Neutrophil (primary cell): ENCODE measurements at regions not wholly inside any gene's neighbourhood (a gene's known extent, or its start where the extent isn't known, plus 50 kb on each side); places are given as distances from the start of the nearest gene placed in this dataset.

ENCODE experiments used
- H3K27ac ChIP-seq: fragments of 200-600 bp; sonication (generic); 2 replicates; pipeline ENCODE4 v1.5.1; 2016; ENCODE audit warnings: mild to moderate bottlenecking, moderate library complexity
- H3K27me3 ChIP-seq: fragments of 200-600 bp; sonication (generic); 2 replicates; pipeline ENCODE4 v1.6.0; 2016; ENCODE audit warnings: mild to moderate bottlenecking
- H3K36me3 ChIP-seq: fragments of 200-600 bp; sonication (generic); 2 replicates; pipeline ENCODE4 v1.5.1; 2017
- H3K4me1 ChIP-seq, 2 experiments: fragments of 200-600 bp in 1 of 2; sonication (generic) in 1 of 2; 1 replicate in 1 of 2; 2 replicates in 1 of 2; pipeline versions ENCODE4 v1.5.1 to v1.6.1; 2013 to 2016; ENCODE audit warnings: low read depth in 1 of 2, low read length in 1 of 2, mild to moderate bottlenecking in 1 of 2, moderate library complexity in 1 of 2; ENCODE audit not compliant: control insufficient read depth in 1 of 2, insufficient read depth in 1 of 2
- H3K4me3 ChIP-seq, 2 experiments: fragments of 200-600 bp in 1 of 2; sonication (generic) in 1 of 2; 1 replicate in 1 of 2; 2 replicates in 1 of 2; pipeline ENCODE4 v1.5.1; 2013 to 2016; ENCODE audit warnings: low read depth in 1 of 2, low read length in 1 of 2, mild to moderate bottlenecking in 1 of 2, moderate library complexity in 1 of 2
- H3K9me3 ChIP-seq: fragments of 200-600 bp; sonication (generic); 2 replicates; pipeline ENCODE4 v1.5.1; 2016
- CTCF ChIP-seq: fragments of 200-600 bp; sonication (generic); IDR thresholded peaks from 2 replicates; pipeline ENCODE4 v1.5.1; 2016; ENCODE audit warnings: antibody characterized with exemption

DNA sequence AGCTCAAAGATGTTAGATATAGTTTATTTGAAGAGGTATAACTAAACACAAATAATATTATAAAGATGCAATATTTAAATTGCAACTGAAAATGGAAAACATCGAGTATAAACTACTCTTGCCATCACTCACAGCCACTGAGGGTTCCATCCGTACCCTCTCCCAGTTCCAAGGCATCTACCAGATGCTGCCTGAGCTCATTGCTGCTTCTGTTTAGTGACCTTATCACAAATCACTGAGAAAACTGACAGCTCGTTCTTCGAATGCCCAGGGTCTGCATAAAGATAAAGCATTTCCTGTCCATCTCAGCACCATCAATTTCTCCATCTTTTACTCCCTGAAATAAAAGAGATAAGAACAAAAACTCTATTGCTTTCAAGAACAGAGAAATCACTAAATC lies 391.7 kb upstream of the NWD2 start:
- Histone ChIP-seq H3K36me3 (no peaks in the 10 kb centered on the region), H3K4me3 (no peak overlapping the region), H3K27me3 (no peaks in the 10 kb centered on the region), H3K4me1 (no peaks in the 10 kb centered on the region), H3K9me3 (no peaks in the 10 kb centered on the region), H3K27ac (no peak overlapping the region)
- no peak for TF ChIP-seq CTCF

DNA sequence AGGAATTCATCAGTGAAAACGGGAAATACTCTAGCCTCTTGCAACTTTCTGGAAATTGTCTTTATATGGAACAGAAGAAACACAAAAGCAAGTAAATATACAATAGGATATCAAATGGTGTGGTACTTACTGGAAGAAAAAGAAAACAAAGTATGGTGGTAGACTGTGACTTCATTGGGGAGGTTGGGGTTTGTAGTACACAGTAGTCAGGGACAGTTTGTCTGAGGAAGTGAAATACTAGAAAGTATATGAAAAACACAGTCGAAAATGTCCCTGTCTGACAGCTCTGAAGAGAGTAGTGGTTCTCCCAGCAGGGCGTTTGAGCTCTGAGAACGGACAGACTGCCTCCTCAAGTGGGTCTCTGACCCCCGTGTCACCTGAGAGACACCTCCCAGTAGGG lies 390.0 kb upstream of the NWD2 start:
- no peaks in the 10 kb centered on the region for H3K4me1 ChIP-seq
- no peak overlapping the region for H3K4me3 ChIP-seq
- H3K9me3 ChIP-seq = no peaks in the 10 kb centered on the region
- no peak for TF ChIP-seq CTCF
- no peak overlapping the region for H3K27ac ChIP-seq
- no peaks in the 10 kb centered on the region for H3K27me3 ChIP-seq
- H3K36me3 ChIP-seq = no peaks in the 10 kb centered on the region

- no peak for TF ChIP-seq CTCF
- H3K36me3 ChIP-seq = no peaks in the 10 kb centered on the region
- H3K9me3 ChIP-seq = no peaks in the 10 kb centered on the region
- no peak overlapping the region for H3K27ac ChIP-seq
- no peaks in the 10 kb centered on the region for H3K27me3 ChIP-seq
- H3K4me1 ChIP-seq = no peaks in the 10 kb centered on the region
- no peak overlapping the region for H3K4me3 ChIP-seq
Observed at GRCh38 chr4:36863601-36864000, 380.9 kb upstream of the NWD2 start.

DNA sequence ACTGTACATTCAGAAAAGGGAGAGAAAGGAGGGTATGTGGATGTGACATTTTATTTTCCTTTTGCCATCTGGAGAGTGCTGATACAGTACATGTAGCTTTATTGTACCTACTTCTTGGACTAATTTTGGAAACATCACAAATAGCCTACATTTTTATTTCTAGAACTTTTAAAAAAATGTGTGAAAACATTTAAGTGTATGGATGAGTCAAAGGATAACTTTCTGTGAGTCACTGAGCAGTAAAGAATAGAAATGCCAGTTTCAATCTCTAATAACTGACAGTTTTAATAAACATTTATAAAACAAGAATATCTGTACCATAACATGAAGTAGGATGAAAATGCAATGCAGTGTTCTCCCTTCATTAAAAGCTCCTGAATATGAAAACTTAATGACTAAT lies 374.4 kb upstream of the NWD2 start:
- no peak for TF ChIP-seq CTCF
- Histone ChIP-seq H3K27ac (no peak overlapping the region), H3K9me3 (no peaks in the 10 kb centered on the region), H3K4me3 (no peak overlapping the region), H3K4me1 (no peaks in the 10 kb centered on the region), H3K36me3 (no peaks in the 10 kb centered on the region), H3K27me3 (no peaks in the 10 kb centered on the region)

DNA sequence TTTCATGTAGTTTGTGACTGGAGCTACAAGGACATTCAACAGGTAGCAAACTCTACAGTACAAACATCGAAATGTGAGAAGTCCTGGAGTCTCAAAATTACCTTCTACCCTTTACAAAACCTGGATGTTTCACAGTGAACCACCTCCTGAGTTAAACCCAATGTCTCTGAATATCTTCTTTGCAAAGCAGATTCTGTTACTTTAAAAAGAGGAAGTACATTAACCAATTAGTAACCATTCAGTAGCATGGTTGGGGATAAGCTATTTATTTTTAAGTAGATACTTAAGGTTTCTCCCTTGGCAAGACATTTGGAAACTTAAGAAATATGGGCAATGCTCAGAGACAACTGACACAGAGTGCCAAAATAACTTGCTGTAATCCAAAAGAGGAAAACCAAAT lies 371.9 kb upstream of the NWD2 start:
- Histone ChIP-seq H3K4me3 (no peak overlapping the region), H3K36me3 (no peaks in the 10 kb centered on the region), H3K27ac (no peak overlapping the region), H3K9me3 (no peaks in the 10 kb centered on the region), H3K27me3 (no peaks in the 10 kb centered on the region), H3K4me1 (no peaks in the 10 kb centered on the region)
- TF ChIP-seq CTCF = no peak

GRCh38 chr4:36884151-36884550 lies 360.4 kb upstream of the NWD2 start:
- Histone ChIP-seq H3K9me3 (no peaks in the 10 kb centered on the region), H3K27me3 (no peaks in the 10 kb centered on the region), H3K36me3 (no peaks in the 10 kb centered on the region), H3K4me3 (no peak overlapping the region), H3K27ac (no peak overlapping the region), H3K4me1 (no peaks in the 10 kb centered on the region)
- no peak for TF ChIP-seq CTCF
